GM18867 (cell line): ENCODE measurements at regions not wholly inside any gene's neighbourhood (a gene's known extent, or its start where the extent isn't known, plus 50 kb on each side); places are given as distances from the start of the nearest gene placed in this dataset.

Experiments
- ATAC-seq: cut with Tn5 transposase; IDR thresholded peaks from one replicate; pipeline ENCODE4 v1.9.1; 2021; ENCODE audit warnings: mild to moderate bottlenecking, moderate library complexity; ENCODE audit not compliant: unreplicated experiment

DNA sequence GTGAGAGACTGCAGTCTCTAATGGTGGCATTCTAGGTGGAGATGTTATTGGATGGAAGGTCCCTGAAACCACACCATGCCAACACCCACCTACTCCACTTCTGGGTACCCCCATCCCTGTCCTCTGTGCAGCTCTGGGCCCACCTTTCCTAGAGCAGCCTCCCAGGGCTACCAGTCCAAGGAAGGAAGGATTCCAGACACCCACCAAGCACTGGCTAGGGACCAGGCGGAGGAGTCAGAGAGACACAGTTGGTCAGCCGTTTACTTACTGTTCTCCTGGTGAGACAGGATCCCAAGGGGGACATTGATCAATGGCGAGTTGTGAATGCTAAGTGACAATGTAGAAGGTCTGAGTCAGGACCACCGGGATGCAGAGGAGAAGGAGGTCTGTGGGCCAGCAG lies 151.6 kb downstream of the TTC32 start:
- no peak for ATAC-seq

DNA sequence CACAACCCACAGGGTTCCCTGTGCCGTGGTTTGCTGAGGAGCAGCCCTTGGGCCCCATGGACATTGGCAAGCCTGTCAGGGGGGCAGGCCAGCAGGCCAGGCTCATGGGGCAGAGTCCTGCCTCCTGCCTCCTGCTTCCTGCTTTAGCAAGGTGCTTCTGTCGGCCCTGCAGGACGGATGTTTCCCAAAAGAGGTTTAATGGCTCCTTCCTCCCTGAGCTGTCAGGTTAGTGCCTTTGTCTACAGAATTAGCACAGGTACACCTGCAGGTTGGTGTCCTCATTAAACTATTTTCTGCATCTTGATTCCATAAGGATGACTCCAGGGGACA lies 152.3 kb downstream of the TTC32 start:
- no peak for ATAC-seq

DNA sequence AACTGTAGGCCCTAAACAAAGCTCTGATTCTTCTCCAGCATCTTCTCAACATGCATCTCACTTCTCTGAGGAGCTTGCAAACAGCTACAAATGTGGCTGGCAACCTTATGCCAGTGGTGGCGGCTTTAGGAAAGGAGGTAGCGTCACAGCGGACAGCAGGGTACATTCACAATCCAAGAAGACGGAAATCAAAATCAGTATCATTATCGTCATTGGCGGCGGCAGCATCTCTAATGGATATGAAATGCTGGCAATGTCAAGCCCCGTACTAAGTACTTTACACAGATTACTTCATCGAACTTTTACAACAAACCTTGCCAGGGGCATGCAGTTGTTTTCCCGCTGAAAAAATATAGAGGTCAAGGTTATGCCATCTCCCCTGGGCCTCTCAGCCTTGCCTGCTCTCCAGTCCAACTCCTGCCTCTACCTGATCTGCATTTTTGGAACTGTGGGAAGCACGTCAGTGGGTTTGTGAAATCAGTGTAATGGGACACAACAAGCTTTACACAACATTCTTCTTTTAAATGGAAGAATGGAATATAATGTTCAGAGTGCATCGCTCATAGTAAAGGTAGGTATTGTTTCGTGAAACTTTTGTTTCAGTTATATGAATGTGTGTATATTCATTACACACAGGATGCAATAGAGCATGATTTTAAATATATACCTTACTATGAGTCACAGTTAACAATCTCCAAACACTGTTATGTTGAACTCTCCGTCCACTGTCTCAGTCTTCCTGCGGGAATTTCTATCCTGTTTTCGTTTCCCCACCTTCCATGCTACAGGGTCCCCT lies 152.9 kb downstream of the TTC32 start:
- no peak for ATAC-seq

DNA sequence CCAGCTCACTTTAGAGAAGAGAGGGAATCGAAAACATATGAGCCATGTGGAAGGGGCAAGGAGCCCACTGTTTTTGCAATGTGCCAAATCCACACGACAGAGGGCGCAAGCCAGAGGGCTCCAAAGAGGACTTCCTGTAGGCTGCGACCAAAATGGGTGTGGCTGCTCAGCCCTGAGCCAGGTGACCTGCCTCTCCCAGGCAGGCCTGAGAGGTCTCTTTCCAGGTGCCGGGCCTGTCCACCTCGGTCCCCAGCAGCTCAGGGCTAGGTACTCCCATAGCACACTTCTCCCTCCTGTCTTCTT lies 153.8 kb downstream of the TTC32 start:
- ATAC-seq, result no peak

DNA sequence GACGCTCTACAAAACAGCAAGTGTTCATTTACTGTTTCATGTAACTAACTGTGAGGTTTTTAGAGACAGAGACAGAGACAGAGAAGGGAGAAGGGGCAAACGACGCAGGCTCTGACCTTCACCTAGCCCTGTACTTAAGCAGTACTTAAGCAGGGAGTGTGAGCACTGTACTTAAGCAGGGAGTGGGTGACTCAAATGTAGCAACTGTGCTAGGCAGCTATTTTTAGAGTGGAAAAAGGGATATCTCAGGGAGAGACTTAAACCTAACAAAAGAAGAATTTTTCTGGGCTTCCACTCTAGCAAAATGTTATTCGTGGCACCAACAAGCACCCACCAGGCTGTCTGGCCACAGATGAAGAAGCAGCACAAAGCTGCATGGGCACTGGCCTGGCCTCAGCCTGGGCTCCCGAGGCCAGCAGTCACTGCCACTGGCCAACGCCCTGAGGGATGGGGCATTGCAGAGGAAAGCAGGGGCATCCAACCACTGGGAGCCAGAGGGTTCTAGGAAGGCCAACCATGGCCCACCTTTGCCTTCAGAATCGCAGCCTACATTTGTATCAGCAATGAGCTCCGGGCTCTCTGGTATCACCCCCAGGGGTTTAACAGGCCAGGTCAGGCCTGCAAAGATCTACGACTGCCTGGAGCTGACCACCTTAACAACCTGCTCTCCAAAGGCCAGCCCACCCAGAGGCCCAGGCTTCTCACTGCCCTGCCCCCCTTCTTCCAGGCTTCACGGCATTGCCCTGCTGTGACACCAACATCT lies 154.3 kb downstream of the TTC32 start:
- ATAC-seq, result no peak

DNA sequence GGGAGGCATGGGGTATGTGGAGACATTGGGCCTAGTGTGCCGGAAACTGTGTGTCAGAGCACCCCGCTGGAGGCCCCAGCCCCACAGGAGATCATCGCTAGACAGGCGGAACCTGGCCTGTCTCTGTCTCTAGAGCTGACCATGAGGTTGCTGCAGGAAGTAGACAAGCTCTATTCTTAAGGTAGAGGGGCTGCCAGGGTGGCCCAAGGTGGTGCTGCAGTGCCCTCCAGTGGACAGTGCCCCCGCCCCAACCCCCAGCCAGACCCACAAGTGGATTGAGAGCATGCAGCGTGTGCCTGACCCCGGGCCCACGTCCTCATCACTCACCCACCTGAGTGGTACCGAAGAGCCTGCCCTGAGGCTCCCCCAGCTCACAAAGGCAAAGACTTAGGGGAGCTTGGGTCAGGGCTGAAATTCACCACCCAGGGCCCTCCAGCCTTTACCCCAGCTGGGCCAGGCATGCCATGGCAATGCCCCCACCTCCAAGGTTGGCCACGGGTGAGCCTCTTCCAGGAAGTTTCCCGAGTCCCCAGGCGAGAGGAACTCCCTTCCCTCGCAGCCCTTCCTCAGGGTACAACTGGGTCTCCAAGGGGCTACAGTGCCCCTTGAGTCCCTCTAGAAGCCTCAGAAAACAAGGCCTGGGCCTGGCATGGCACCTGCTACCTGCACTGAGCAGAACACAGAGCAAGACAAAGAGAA lies 155.0 kb downstream of the TTC32 start:
- ATAC-seq, result no peak

DNA sequence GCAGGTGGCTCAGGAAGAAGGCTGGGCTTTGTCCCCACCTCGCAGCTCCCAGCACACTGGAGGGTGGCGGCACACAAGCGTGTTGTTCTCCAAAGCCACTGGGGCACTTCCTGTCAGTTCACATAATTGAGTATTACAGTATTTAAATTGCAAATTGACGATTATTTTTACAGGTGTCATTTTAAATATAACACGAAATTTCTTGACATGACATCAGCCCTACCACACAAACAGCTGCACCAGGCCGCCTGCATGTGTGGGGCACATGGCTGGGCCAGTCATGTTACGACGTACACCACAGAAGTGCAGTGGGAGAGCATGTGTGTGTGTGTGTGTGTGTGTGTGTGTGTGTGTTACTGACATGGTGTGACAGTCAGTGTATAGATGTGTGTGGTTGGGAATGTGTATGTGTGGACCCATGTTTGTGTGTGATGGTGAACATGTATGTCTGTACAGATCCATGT lies 155.6 kb downstream of the TTC32 start:
- ATAC-seq, result peak; percentile 52

DNA sequence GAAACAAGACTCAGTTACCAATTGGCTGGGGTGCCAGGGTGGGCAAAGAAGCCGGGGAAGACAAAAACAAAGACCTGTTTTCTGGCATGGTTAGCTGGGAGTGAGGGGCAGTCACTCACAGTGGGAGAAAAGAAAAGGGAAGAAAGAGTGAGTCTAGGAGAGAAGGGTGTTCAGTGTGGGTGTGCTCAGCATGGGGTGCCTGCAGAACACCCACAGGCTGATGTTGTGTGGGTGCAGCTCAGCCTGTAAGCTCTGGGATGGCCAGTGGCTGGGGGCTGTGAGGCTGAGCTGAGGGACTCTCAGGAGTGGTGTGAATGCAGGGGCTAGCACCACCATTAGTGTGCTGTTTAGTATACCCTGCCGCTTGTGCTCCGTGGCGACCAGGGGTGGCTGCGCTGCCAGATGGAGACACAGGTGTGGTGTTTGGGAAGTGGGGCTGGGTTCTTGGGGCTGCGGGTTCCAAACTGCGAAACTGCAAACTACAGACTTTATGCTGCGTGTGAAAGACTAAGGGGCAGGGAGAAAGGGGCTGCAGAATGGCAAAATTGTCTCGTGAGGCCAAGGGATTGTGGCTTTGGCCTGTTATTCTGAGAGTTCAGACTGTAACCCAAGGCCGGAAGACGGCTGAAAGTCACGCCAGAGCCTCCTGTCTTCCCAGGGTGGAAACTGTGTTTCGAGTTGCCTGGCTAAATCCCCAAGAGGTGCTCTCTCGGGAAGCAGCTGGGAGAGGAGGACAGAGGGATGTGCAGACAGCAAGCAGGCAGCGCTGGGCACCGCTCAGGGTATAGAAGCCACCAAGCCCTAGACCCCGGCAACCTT lies 156.3 kb downstream of the TTC32 start:
- ATAC-seq, result no peak

DNA sequence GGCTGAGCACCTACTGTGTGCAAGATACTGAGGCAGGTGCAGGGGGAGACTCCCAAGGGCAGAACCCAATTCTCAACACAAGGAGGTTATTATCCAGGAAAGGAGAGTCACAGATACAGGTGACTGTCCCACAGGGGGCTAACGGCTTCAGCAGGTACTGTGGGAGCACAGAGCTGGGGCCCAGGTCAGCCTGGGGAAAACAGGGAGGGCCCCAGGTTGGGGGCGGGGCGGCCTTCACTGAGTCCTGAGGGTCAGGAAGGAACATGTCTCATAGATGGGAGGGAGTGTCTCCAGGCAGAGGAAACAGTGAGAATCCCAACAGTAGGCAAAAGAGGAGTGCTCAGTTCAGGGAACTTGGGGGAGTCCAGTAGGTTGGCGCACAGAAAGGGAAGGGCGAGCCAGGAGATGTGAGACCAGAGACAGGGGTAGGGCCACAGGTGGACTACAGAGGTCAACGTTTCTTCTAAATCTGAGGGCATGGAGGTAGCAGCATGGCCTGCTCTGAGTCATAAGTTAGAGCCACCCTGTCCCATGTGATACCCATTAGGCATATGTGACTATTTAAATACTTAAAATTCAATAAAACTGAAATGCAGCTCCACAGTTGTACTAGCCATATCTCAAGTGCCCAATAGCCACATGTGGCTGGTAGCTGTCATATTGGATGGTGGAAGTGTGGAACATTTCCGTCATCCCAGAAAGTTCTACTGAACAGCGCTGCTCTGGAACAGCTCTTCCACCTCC lies 157.2 kb downstream of the TTC32 start:
- no peak for ATAC-seq

DNA sequence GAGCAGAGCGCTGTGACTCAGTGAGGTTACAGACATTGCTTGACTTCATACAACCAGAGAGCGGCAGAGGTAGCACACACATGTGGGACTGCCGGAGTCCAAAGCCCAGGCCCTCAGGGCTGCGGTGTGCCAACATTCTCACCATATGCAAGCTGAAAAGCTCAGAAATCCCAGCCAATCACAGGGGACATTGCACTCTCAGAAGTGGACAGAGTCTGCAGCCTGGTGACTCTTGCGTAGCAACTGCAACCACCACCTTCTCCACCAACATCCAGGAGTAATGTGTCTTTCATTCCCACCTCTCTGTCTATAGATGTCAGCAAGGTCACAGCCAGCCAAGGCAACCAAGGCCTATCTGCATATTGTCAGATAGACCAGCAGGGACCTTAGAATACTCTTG lies 158.1 kb downstream of the TTC32 start:
- ATAC-seq, result no peak

DNA sequence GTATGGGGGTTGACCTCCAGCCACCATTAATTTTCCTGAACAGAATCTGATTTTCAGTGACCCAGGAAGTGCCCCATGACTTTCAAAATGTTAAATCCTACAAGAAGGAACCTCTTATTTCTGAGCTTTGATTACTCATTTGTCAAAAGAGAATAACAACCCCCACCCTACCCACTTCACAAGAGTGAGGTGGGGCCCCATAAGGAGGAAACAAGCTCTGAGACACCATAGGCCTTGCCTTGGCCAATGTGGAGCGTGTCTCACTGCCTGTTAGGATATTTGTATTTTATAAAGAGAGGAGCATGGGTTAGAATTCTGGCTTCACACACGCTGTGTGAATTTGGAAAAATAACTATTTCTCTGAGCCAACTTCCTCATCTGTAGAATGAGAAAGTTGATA lies 158.9 kb downstream of the TTC32 start:
- ATAC-seq, result no peak

DNA sequence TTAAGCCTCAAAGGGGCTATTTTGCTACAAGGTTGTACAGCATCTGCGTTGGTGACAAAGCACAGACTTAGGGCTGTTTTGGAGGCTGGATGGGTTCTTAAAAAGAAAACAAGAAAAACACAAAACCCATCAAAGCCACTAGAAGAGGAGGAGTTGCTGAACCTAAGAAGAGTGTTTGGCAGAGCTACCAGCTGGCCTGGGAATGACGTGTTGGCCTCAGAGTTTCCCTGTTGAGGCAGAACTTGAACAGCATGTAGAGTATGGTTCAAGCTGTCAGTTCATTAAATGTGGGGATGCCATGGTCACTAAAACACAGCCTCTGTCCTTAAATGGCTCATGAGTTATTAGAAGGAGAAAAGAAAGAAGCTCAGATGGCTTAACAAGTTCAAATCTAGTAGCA lies 162.5 kb downstream of the TTC32 start:
- ATAC-seq, result no peak

DNA sequence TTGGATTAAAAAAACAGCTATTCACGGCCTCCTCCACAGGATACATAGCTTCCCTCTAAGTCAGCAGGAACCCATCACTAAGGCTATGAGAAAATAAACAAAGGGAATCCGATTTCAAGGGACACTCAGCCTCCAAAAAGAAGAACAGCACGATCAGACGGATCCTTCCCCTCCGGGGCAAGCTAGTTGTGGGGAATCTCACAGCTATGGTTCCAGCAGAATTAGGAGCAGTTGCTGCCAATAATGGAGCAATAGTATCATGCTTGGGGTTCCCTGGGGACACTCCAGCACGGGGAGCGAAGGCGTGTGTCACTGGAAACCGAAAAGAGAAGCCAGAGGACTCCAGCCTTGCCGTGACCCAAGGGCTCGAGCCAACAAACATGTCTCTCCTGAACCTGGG lies 163.1 kb downstream of the TTC32 start:
- no peak for ATAC-seq

DNA sequence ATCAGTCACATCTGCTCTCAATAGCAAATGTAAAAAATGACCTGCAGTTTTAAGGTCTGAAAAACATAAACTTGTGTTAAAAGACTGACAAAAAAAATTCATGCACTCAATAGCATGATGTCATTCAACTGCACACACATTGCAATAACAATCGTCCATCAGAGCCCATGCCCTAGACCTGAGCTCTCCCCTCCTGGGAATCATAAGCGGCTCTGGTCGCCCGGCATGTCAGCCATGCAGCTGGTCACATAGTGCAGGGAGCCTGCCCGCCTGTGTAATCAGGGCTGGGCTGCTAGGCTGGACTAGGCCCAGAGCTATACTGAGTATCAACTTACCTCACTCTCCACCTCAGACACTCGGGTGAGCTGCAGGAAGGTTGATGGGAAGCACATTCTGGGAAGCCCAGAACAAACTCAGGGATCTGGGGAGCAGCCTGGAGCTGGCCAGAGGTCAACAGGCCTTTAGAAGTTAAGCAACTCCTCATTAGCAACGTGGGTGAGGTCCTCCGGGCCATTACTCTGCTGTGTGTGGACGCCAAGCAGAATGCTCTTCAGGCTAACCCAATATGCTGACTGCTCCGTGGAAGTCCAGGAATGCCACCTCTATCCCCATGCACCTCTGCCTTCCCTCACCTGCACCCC lies 165.5 kb downstream of the TTC32 start:
- no peak for ATAC-seq

DNA sequence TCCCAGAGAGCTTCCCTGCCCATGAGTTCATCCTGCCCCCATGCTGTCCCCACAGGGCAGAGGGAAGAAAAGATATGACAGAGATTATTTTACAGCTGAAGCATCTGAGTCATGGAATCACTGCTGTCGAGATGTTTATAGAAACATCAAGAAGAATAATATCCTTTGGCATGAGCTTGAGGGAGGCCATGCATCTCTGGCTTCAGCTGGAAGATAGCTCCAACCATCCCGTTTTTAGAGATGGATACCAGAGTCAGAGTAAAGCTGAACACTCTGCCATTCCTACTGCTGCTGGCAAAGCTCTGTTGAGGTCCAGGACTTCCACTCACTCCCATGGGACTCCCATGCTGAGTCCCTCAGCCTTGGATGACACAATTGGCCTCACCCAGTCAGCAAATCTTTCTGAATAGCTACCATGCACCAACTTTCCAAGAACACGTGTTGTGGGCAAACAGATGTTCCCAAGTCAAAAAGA lies 167.8 kb downstream of the TTC32 start:
- ATAC-seq, result no peak

DNA sequence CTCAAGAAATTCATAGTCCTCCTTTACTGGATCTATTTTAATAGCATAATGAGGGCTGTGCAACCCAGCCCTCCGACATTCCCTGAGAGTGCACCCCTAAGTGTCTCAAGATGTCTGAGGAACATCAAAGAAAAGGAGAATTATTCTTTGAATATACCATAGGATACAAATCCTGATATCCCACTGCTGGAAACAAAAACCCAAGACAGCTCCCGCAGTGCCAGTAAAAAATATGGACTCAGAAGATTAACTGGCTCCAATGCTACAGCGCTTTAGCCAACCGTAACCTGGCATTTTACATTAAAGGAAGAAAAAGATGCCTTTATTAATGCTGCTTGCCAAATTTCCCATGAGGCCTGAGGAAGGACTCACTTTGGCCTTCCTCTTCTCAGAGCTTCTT lies 168.4 kb downstream of the TTC32 start:
- ATAC-seq, result no peak

DNA sequence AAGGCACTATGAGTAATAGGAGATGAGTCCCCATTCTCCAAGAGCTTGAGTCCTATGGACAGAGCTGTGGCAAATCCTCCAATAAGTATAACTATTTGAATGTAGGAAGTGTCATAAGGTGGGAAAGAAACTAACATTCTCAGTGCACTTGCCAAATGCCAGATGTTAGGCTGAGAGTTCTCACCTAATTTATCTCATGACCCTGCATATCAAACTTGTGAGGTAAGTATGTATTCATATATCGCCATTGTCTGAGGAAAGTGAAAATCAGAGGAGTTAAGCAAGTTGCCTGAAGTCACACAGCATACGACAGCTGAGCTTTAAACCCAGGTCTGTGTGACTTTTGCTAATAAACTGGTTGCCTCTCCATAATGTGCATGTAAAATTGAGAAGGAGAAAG lies 169.5 kb downstream of the TTC32 start:
- no peak for ATAC-seq

DNA sequence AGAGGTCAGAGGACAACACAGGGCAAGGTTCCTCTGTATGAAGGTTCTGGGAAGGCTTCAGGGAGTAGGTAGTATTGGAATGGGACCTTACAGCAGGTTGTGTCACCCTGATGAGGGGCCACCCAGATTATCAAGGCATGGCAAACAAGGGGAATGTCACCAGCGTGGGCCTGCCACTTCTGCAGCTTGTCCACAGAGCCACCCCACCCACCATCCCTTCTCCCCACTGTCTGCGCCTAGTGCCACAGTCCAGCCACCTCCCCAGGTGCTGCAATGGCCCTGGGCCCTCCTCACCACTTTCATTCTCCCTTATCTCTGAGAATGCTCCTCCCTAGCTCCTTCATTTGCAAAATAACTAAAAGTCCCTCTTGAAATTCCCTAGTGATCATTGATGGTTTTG lies 170.3 kb downstream of the TTC32 start:
- ATAC-seq, result no peak

DNA sequence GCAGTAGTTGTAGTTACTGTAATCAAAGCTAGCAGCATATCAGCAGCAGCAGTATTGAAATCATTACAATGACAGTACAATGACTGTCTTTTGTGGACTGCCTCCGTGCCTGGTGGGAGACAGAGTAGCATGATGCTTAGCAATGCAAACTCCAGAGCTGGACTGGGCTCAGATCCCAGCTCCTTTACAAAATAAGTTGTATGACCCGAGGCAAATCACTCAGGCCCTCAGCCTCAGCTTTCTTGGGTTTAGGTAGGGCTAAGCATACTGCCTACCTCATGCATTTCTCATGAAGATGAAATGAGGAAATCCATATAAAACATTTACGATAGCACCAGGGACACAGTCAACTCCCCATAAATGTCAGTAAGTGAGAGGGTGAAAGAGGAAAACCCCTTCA lies 170.7 kb downstream of the TTC32 start:
- no peak for ATAC-seq

DNA sequence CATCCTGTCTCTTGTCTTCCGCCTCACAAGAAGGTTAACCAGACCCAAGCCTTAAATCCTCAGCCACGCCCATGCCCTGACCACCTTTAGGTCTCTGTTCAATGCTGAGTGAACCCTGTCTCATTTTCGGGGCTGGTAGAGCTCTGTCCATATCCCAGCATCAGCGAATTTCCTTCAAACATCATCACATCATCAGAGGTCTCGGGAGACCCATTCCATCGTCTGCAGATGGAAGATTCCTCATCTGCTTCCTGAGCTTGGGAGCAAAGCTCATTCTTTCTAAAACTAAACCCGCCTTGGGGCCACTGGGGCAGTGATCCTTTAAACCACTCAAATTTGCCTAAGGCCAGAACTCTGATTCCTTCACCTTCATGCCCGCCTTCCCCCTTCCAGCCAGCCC lies 173.7 kb downstream of the TTC32 start:
- no peak for ATAC-seq
